Gastroesophageal sphincter (tissue), 4 donors: ENCODE measurements at regions not wholly inside any gene's neighbourhood (a gene's known extent, or its start where the extent isn't known, plus 50 kb on each side); places are given as distances from the start of the nearest gene placed in this dataset.

Source experiments
- ATAC-seq: fragments of 150-250 bp; one replicate; pipeline ENCODE4 v1.9.1; 2016; ENCODE audit warnings: mild to moderate bottlenecking, moderate library complexity
- H3K27ac ChIP-seq, 4 donors: fragments of 200-600 bp; sonication (generic) in 3 of 4; 1 replicate in 3 of 4; 2 replicates in 1 of 4; pipeline ENCODE4 v1.5.1; 2016 to 2019
- H3K27me3 ChIP-seq: fragments of 200-600 bp; sonication (generic); one replicate; pipeline ENCODE4 v1.5.1; 2019
- H3K36me3 ChIP-seq, 2 donors: fragments of 200-600 bp; sonication (generic); one replicate each; pipeline ENCODE4 v1.5.1; 2019; ENCODE audit warnings: control low read depth in 1 of 2
- H3K4me1 ChIP-seq, 3 donors: fragments of 200-600 bp; sonication (generic); 1 replicate in 2 of 3; 2 replicates in 1 of 3; pipeline ENCODE4 v1.5.1; 2016 to 2019; ENCODE audit warnings: control low read depth in 2 of 3
- H3K4me3 ChIP-seq, 2 donors: fragments of 200-600 bp; sonication (generic); one replicate each; pipeline ENCODE4 v1.5.1; 2019; ENCODE audit warnings: mild to moderate bottlenecking in 1 of 2, moderate library complexity in 1 of 2
- H3K9me3 ChIP-seq, 3 donors: fragments of 200-600 bp; sonication (generic); one replicate each; pipeline ENCODE4 v1.5.1; 2017 to 2019; ENCODE audit warnings: control low read depth in 2 of 3
- CTCF ChIP-seq, 4 experiments: fragments of 200-600 bp in 2 of 4; fragments of 450-650 bp in 2 of 4; sonication (generic) in 1 of 4; IDR thresholded peaks; one replicate each; pipeline ENCODE4 v1.5.1; 2017 to 2019; ENCODE audit warnings: antibody characterized with exemption in 4 of 4, mild to moderate bottlenecking in 2 of 4, moderate library complexity in 2 of 4
- EP300 ChIP-seq: sonication (generic); formaldehyde crosslinking; IDR thresholded peaks from one replicate; pipeline ENCODE4 v1.6.1; 2017; ENCODE audit warnings: antibody characterized with exemption, mild to moderate bottlenecking
- POLR2A ChIP-seq, 2 donors: fragments of 450-650 bp; IDR thresholded peaks; one replicate each; pipeline ENCODE4 v1.6.1; 2017; ENCODE audit warnings: antibody characterized with exemption in 2 of 2, mild to moderate bottlenecking in 2 of 2, moderate library complexity in 1 of 2
- POLR2AphosphoS5 ChIP-seq: sonication (generic); formaldehyde crosslinking; IDR thresholded peaks from one replicate; pipeline ENCODE4 v1.6.1; 2017; ENCODE audit warnings: antibody characterized with exemption
- WGBS, 2 donors: methylation state at CpG; one replicate each; pipeline ENCODE4 v1.1.5; 2018; ENCODE audit warnings: low coverage in 1 of 2; 5-methylcytosine and 5-hydroxymethylcytosine counted together

- Histone ChIP-seq H3K4me3 (no peak overlapping the region), H3K27me3 (no peaks in the 10 kb centered on the region), H3K27ac (no peak overlapping the region), H3K4me1 (peaks cover 0 to 1% (median 0%) of the 10 kb centered on the region in 3 donors), H3K36me3 (no peaks in the 10 kb centered on the region), H3K9me3 (no peaks in the 10 kb centered on the region)
- no peak for ATAC-seq
- TF ChIP-seq CTCF (IDR thresholded peaks at IDR 0.05) (no peak), EP300 (no peak), POLR2AphosphoS5 (no peak), POLR2A (IDR thresholded peaks at IDR 0.05) (no peak)
- WGBS, 2 donors: 53 to 59% methylated on average over 2 of the region's 2 CpGs
Measured at GRCh38 chr2:150409196-150409595, 78.3 kb downstream of the RND3 start.

- H3K36me3 ChIP-seq: no peaks in the 10 kb centered on the region
- TF ChIP-seq CTCF (IDR thresholded peaks at IDR 0.05) (no peak), EP300 (no peak), POLR2AphosphoS5 (no peak), POLR2A (IDR thresholded peaks at IDR 0.05) (no peak)
- H3K27me3 ChIP-seq: no peaks in the 10 kb centered on the region
- peaks cover 0 to 4% (median 0%) of the 10 kb centered on the region in 3 donors for H3K4me1 ChIP-seq
- H3K9me3 ChIP-seq: no peaks in the 10 kb centered on the region
- peak overlapping the region in 1 of 2 donors; percentile 28 for H3K4me3 ChIP-seq
- no peak for ATAC-seq
- WGBS, 2 donors: 44 to 70% methylated on average over 3 of the region's 3 CpGs
- peak overlapping the region in 1 of 4 donors; percentile 33 for H3K27ac ChIP-seq
Measured at GRCh38 chr2:150404147-150404546, 83.3 kb downstream of the RND3 start.

- ATAC-seq: no peak
- WGBS, 2 donors: 21 to 59% methylated on average over 2 of the region's 2 CpGs
- H3K27ac ChIP-seq: peak overlapping the region in 1 of 4 donors; percentile 33
- no peak for TF ChIP-seq POLR2AphosphoS5
- no peak for TF ChIP-seq EP300
- TF ChIP-seq CTCF (IDR thresholded peaks at IDR 0.05): no peak
- TF ChIP-seq POLR2A (IDR thresholded peaks at IDR 0.05): no peak
- H3K4me1 ChIP-seq: peaks cover 0 to 4% (median 0%) of the 10 kb centered on the region in 3 donors
- H3K27me3 ChIP-seq: no peaks in the 10 kb centered on the region
- no peaks in the 10 kb centered on the region for H3K36me3 ChIP-seq
- H3K9me3 ChIP-seq: no peaks in the 10 kb centered on the region
- peak overlapping the region; percentile 7 to 28 for H3K4me3 ChIP-seq
Measured at GRCh38 chr2:150403457-150403856, 84.0 kb downstream of the RND3 start.

GRCh38 chr2:150402953-150403352 lies 84.5 kb downstream of the RND3 start:
- ATAC-seq: no peak
- no peak overlapping the region for H3K4me3 ChIP-seq
- no peaks in the 10 kb centered on the region for H3K36me3 ChIP-seq
- H3K4me1 ChIP-seq: peaks cover 0 to 4% (median 0%) of the 10 kb centered on the region in 3 donors
- H3K9me3 ChIP-seq: no peaks in the 10 kb centered on the region
- no peaks in the 10 kb centered on the region for H3K27me3 ChIP-seq
- TF ChIP-seq POLR2A (IDR thresholded peaks at IDR 0.05) (no peak), POLR2AphosphoS5 (no peak), EP300 (no peak), CTCF (IDR thresholded peaks at IDR 0.05) (no peak)
- H3K27ac ChIP-seq: no peak overlapping the region
- WGBS, 2 donors: 57 to 61% methylated on average over 3 of the region's 3 CpGs

GRCh38 chr2:150400849-150401248 lies 86.6 kb downstream of the RND3 start:
- no peaks in the 10 kb centered on the region for H3K36me3 ChIP-seq
- WGBS, 2 donors: 78 to 81% methylated on average over 2 of the region's 2 CpGs
- no peak for TF ChIP-seq CTCF (IDR thresholded peaks at IDR 0.05)
- no peak for TF ChIP-seq POLR2A (IDR thresholded peaks at IDR 0.05)
- TF ChIP-seq EP300: no peak
- no peak for TF ChIP-seq POLR2AphosphoS5
- no peaks in the 10 kb centered on the region for H3K9me3 ChIP-seq
- H3K4me3 ChIP-seq: no peak overlapping the region
- H3K27ac ChIP-seq: no peak overlapping the region
- H3K27me3 ChIP-seq: no peaks in the 10 kb centered on the region
- peaks cover 0 to 4% (median 0%) of the 10 kb centered on the region in 3 donors for H3K4me1 ChIP-seq
- ATAC-seq: no peak
